Activated CD4-positive, alpha-beta T cell treated with anti-CD3 and anti-CD28 coated beads, Interleukin-2, amount 10 ng/mL, durations not matched to agents 7 days and 5 days (primary cell): ENCODE measurements at regions not wholly inside any gene's neighbourhood (a gene's known extent, or its start where the extent isn't known, plus 50 kb on each side); places are given as distances from the start of the nearest gene placed in this dataset.

Experiments
- CTCF ChIA-PET: fragments of 350-600 bp; sonication (Branson Sonifier 250); formaldehyde crosslinking; loops from one replicate; lab custom pipeline; 2021; ENCODE audit warnings: antibody characterized with exemption; lab: Charles Lee
- POLR2A ChIA-PET: fragments of 350-600 bp; sonication (Branson Sonifier 250); formaldehyde crosslinking; loops from one replicate; lab custom pipeline; 2021; ENCODE audit warnings: antibody characterized with exemption; lab: Charles Lee
- DNase-seq: peaks from one replicate; pipeline ENCODE4 v3.0.0-alpha.2; 2020
- H3K27ac Mint-ChIP-seq: one replicate; pipeline ENCODE4 v1.8.0; 2021; ENCODE audit warnings: mild to moderate bottlenecking, moderate library complexity, mixed read lengths
- H3K27me3 Mint-ChIP-seq: one replicate; pipeline ENCODE4 v1.8.0; 2021; ENCODE audit warnings: mixed read lengths
- H3K36me3 Mint-ChIP-seq: one replicate; pipeline ENCODE4 v1.8.0; 2021; ENCODE audit warnings: low read depth, mixed read lengths
- H3K4me1 Mint-ChIP-seq: one replicate; pipeline ENCODE4 v1.8.0; 2021; ENCODE audit warnings: mixed read lengths
- H3K4me3 Mint-ChIP-seq: one replicate; pipeline ENCODE4 v1.8.0; 2021; ENCODE audit warnings: mild to moderate bottlenecking, moderate library complexity, mixed read lengths
- H3K9me3 Mint-ChIP-seq: one replicate; pipeline ENCODE4 v1.8.0; 2021; ENCODE audit warnings: mixed read lengths

- DNase-seq: no peak
- Mint-ChIP-seq H3K9me3 (peaks cover 17% of the 10 kb centered on the region), H3K4me3 (no peak overlapping the region), H3K27me3 (peaks cover 8% of the 10 kb centered on the region), H3K27ac (no peak overlapping the region), H3K4me1 (no peaks in the 10 kb centered on the region), H3K36me3 (peaks cover 5% of the 10 kb centered on the region)
- POLR2A ChIA-PET: no interaction called here
- CTCF ChIA-PET: no interaction called here
Observed at GRCh38 chr2:11969774-11970173, 223.3 kb downstream of the LPIN1 start.

- POLR2A ChIA-PET: no interaction called here
Observed at GRCh38 chr2:11974573-11974972, 228.1 kb downstream of the LPIN1 start.

GRCh38 chr2:11975373-11975772, 228.9 kb downstream of the LPIN1 start:
- DNase-seq: no peak
- H3K36me3 Mint-ChIP-seq: peaks cover 5% of the 10 kb centered on the region
- no peak overlapping the region for H3K4me3 Mint-ChIP-seq
- CTCF ChIA-PET: no interaction called here
- H3K27me3 Mint-ChIP-seq: peaks cover 7% of the 10 kb centered on the region
- no peaks in the 10 kb centered on the region for H3K4me1 Mint-ChIP-seq
- POLR2A ChIA-PET: no interaction called here
- peaks cover 35% of the 10 kb centered on the region for H3K9me3 Mint-ChIP-seq
- no peak overlapping the region for H3K27ac Mint-ChIP-seq

More at GRCh38 chr2:11974573-11974972, 228.1 kb downstream of the LPIN1 start:
- Mint-ChIP-seq H3K27me3 (peaks cover 7% of the 10 kb centered on the region), H3K9me3 (peaks cover 33% of the 10 kb centered on the region), H3K4me1 (no peaks in the 10 kb centered on the region), H3K27ac (no peak overlapping the region), H3K4me3 (no peak overlapping the region), H3K36me3 (peaks cover 5% of the 10 kb centered on the region)
- no peak for DNase-seq
- CTCF ChIA-PET: no interaction called here

- Mint-ChIP-seq H3K9me3 (peaks cover 37% of the 10 kb centered on the region), H3K36me3 (peaks cover 5% of the 10 kb centered on the region), H3K4me3 (no peak overlapping the region), H3K27me3 (peaks cover 7% of the 10 kb centered on the region), H3K4me1 (no peaks in the 10 kb centered on the region), H3K27ac (no peak overlapping the region)
- POLR2A ChIA-PET: no interaction called here
- CTCF ChIA-PET: no interaction called here
- no peak for DNase-seq
Observed at GRCh38 chr2:11976073-11976472, 229.6 kb downstream of the LPIN1 start.

GRCh38 chr2:11977766-11978524, 231.5 kb downstream of the LPIN1 start:
- H3K9me3 Mint-ChIP-seq: peaks cover 37% of the 10 kb centered on the region
- H3K27me3 Mint-ChIP-seq: peaks cover 2% of the 10 kb centered on the region
- H3K4me3 Mint-ChIP-seq: no peak overlapping the region
- DNase-seq: no peak
- no peaks in the 10 kb centered on the region for H3K4me1 Mint-ChIP-seq
- H3K36me3 Mint-ChIP-seq: peaks cover 5% of the 10 kb centered on the region
- H3K27ac Mint-ChIP-seq: no peak overlapping the region
- ChIA-PET CTCF (interaction anchor here (1.8 kb wide), 1 partner anchor 9 kb away, joined by 5 read pairs; no protein-coding TSS in a partner anchor), POLR2A (no interaction called here)

GRCh38 chr2:11980809-11981208, 234.4 kb downstream of the LPIN1 start:
- Mint-ChIP-seq H3K9me3 (peaks cover 17% of the 10 kb centered on the region), H3K27ac (no peak overlapping the region), H3K27me3 (no peaks in the 10 kb centered on the region), H3K36me3 (no peaks in the 10 kb centered on the region), H3K4me1 (no peaks in the 10 kb centered on the region), H3K4me3 (no peak overlapping the region)
- POLR2A ChIA-PET: no interaction called here
- DNase-seq: no peak
- CTCF ChIA-PET: interaction anchor here (0.6 kb wide), 1 partner anchor 994 kb away, joined by 4 read pairs; no protein-coding TSS in a partner anchor

- CTCF ChIA-PET: no interaction called here
- Mint-ChIP-seq H3K36me3 (no peaks in the 10 kb centered on the region), H3K4me3 (no peak overlapping the region), H3K27me3 (no peaks in the 10 kb centered on the region), H3K4me1 (no peaks in the 10 kb centered on the region), H3K27ac (no peak overlapping the region), H3K9me3 (peaks cover 9% of the 10 kb centered on the region)
- POLR2A ChIA-PET: no interaction called here
- no peak for DNase-seq
Observed at GRCh38 chr2:11983401-11983800, 237.0 kb downstream of the LPIN1 start.

GRCh38 chr2:11983870-11984269, 237.4 kb downstream of the LPIN1 start:
- Mint-ChIP-seq H3K27me3 (no peaks in the 10 kb centered on the region), H3K4me3 (no peak overlapping the region), H3K4me1 (no peaks in the 10 kb centered on the region), H3K9me3 (peaks cover 9% of the 10 kb centered on the region), H3K36me3 (no peaks in the 10 kb centered on the region), H3K27ac (no peak overlapping the region)
- ChIA-PET POLR2A (no interaction called here), CTCF (no interaction called here)
- DNase-seq: no peak

- POLR2A ChIA-PET: no interaction called here
- H3K36me3 Mint-ChIP-seq: no peaks in the 10 kb centered on the region
- no peak overlapping the region for H3K4me3 Mint-ChIP-seq
- peak overlapping the region; percentile 47 for H3K27ac Mint-ChIP-seq
- H3K4me1 Mint-ChIP-seq: no peaks in the 10 kb centered on the region
- CTCF ChIA-PET: no interaction called here
- no peak for DNase-seq
- no peaks in the 10 kb centered on the region for H3K27me3 Mint-ChIP-seq
- H3K9me3 Mint-ChIP-seq: peaks cover 9% of the 10 kb centered on the region
Observed at GRCh38 chr2:11984316-11985158, 238.1 kb downstream of the LPIN1 start.

GRCh38 chr2:11985817-11986566, 239.6 kb downstream of the LPIN1 start:
- Mint-ChIP-seq H3K36me3 (no peaks in the 10 kb centered on the region), H3K9me3 (peaks cover 4% of the 10 kb centered on the region), H3K27ac (no peak overlapping the region), H3K4me3 (no peak overlapping the region), H3K27me3 (no peaks in the 10 kb centered on the region), H3K4me1 (no peaks in the 10 kb centered on the region)
- ChIA-PET CTCF (no interaction called here), POLR2A (no interaction called here)
- no peak for DNase-seq

GRCh38 chr2:11987151-11987550, 240.7 kb downstream of the LPIN1 start:
- DNase-seq: no peak
- no peaks in the 10 kb centered on the region for H3K9me3 Mint-ChIP-seq

GRCh38 chr2:11988691-11989353, 242.4 kb downstream of the LPIN1 start:
- no peak overlapping the region for H3K4me3 Mint-ChIP-seq
- no peaks in the 10 kb centered on the region for H3K4me1 Mint-ChIP-seq
- POLR2A ChIA-PET: interaction anchor here (0.7 kb wide), 1 partner anchor 841 kb away, joined by 5 read pairs; no protein-coding TSS in a partner anchor
- H3K27ac Mint-ChIP-seq: no peak overlapping the region
- DNase-seq: no peak
- H3K9me3 Mint-ChIP-seq: peaks cover 2% of the 10 kb centered on the region
- no peaks in the 10 kb centered on the region for H3K36me3 Mint-ChIP-seq
- peaks cover 7% of the 10 kb centered on the region for H3K27me3 Mint-ChIP-seq
- CTCF ChIA-PET: no interaction called here

More at GRCh38 chr2:11987151-11987550, 240.7 kb downstream of the LPIN1 start:
- no peak overlapping the region for H3K4me3 Mint-ChIP-seq
- CTCF ChIA-PET: interaction anchor here (1.4 kb wide), 1 partner anchor 10 kb away, joined by 5 read pairs; no protein-coding TSS in a partner anchor
- H3K4me1 Mint-ChIP-seq: no peaks in the 10 kb centered on the region
- no peaks in the 10 kb centered on the region for H3K27me3 Mint-ChIP-seq
- no peaks in the 10 kb centered on the region for H3K36me3 Mint-ChIP-seq
- POLR2A ChIA-PET: no interaction called here
- no peak overlapping the region for H3K27ac Mint-ChIP-seq
